ENCODE measurements at regions not wholly inside any gene's neighbourhood (a gene's known extent, or its start where the extent isn't known, plus 50 kb on each side); places are given as distances from the start of the nearest gene placed in this dataset.
"Not testable (repeated sequence)": the region's sequence is repeated elsewhere in the genome, so short reads cannot be mapped to it uniquely, and the experiment has no call there.

- in situ Hi-C loops (cut with HindIII; ENCODE audit: low sequenced_read_pairs), result no loop called here
These were observed 236.8 kb upstream of the GBE1 start for GRCh38 chr3:81998139-81998755.

DNA sequence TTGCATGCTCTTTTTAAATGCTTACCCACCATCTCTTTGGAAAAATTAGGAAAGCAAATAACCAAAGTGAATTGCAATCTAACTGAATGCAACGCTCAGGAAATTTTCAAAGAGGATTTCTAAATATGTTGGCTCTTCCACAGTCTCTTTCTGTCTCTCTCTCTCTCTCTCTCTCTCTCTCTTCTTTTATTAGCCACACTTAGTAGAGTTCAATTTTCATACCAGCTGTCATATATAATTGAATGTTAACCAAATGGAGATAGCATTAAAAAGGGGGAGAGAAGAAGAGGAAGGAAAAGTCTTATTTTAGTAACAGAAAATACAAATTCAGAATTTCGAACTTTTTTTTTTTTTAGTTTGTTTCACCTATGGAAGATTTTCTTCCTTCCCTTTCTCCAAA lies 235.9 kb upstream of the GBE1 start:
- in situ Hi-C loops (cut with HindIII; ENCODE audit: low sequenced_read_pairs), result no loop called here

DNA sequence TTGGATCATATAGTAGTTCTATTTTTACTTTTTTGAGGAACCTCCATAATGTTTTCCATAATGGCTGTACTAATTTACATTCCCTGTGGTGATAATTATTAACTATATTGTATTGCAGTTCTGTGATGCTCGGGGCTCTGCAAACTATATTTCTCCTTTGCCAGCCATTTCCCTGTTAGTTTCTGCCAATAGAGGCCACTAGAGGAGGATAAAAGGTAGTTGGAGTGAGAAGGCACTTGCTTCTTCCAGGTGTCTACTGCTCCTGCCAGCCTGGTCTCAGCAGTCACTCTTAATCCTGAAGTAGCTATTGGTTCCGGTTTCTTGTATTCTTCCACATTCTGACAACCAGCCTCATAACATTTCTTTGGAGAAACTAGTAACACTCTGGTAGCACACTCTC lies 233.9 kb upstream of the GBE1 start:
- in situ Hi-C loops (cut with HindIII; ENCODE audit: low sequenced_read_pairs), result no loop called here

GRCh38 chr3:81989758-81990157 lies 228.3 kb upstream of the GBE1 start:
- in situ Hi-C loops (cut with HindIII; ENCODE audit: low sequenced_read_pairs), result no loop called here

- in situ Hi-C loops (cut with HindIII; ENCODE audit: low sequenced_read_pairs), result no loop called here
These were observed 227.8 kb upstream of the GBE1 start for GRCh38 chr3:81989274-81989673.

- in situ Hi-C loops (cut with HindIII; ENCODE audit: low sequenced_read_pairs), result not testable (repeated sequence)
These were observed 226.0 kb upstream of the GBE1 start for GRCh38 chr3:81987412-81987811.

DNA sequence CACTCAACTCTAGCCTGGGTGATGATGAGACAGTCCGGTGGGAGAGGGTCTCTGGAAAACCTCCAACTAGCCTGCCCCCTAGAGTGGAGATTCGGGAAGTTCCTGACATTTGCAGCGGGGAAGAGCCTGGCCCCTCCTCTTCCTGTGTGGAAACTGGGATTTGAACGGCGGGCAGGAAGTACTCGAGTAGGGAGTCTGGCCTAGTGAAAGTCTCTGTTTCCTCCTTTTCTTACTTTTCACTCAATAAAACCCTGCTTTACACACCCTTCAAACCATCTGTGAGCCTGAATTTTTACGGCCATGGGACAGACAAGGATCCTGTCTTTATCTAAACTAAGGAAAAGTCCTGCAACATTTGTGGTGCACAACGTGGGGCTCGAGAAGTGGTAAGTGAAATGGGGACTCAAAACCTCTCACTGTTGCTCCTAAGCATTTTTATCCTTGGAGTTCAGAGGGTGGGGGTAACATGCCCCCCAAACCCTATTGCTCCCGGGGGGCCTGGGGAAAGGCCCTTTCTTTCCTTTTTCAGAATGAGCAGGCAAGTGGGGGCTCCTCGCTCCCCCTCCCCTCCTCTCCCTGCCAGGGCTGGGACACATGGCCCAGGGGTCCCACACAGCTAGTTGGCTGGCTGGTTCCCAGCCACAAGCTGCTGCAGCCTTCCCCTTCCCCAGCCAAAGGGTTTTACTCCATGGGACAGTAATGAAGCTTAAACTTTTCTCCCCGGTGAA lies 224.7 kb upstream of the GBE1 start:
- in situ Hi-C loops (cut with HindIII; ENCODE audit: low sequenced_read_pairs), result no loop called here

DNA sequence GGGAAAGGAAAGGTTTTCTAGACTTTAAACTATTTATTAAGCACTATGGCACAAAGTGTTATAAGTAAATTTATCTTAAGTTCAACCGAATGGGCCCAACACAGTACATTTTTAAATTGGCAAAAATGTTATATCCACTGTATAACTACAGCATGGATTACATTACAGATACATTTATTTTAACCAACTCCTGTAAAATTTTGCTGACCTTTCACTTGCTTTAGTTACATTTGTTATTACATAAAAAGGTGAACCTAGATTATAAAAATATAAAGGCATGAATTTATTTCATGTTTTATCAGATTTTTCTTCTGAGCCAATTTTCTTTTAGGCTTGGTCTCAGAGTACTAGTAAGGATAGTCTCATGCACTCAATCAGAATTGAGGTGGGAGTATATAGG lies 221.9 kb upstream of the GBE1 start:
- in situ Hi-C loops (cut with HindIII; ENCODE audit: low sequenced_read_pairs), result no loop called here

GRCh38 chr3:81980596-81981494 lies 219.4 kb upstream of the GBE1 start:
- in situ Hi-C loops (cut with HindIII; ENCODE audit: low sequenced_read_pairs), result no loop called here

- in situ Hi-C loops (cut with HindIII; ENCODE audit: low sequenced_read_pairs), result no loop called here
These were observed 213.3 kb upstream of the GBE1 start for GRCh38 chr3:81974751-81975150.

DNA sequence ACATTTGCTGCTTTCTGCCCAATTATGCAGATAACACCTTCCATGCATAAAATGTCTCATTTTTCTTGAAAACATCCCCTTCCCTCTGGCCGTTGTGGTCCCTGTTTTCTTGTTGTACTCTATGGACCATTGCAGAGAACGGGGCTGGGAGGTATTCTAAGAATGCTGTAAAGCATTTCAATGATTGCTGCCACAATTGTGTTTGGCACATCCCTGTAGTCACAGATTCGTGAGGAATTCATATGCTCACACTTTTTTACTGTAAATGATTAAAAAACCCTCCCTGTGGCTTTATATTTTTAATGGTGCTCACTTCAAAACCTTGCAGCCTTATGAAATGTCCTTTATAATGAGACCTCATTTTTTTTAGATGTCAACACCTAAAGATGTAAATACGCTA lies 207.2 kb upstream of the GBE1 start:
- in situ Hi-C loops (cut with HindIII; ENCODE audit: low sequenced_read_pairs), result no loop called here

- in situ Hi-C loops (cut with HindIII; ENCODE audit: low sequenced_read_pairs), result no loop called here
These were observed 205.9 kb upstream of the GBE1 start for GRCh38 chr3:81967393-81967792.

- in situ Hi-C loops (cut with HindIII; ENCODE audit: low sequenced_read_pairs), result no loop called here
These were observed 204.3 kb upstream of the GBE1 start for GRCh38 chr3:81965696-81966095.

GRCh38 chr3:81962396-81962795 lies 201.0 kb upstream of the GBE1 start:
- in situ Hi-C loops (cut with HindIII; ENCODE audit: low sequenced_read_pairs), result no loop called here

DNA sequence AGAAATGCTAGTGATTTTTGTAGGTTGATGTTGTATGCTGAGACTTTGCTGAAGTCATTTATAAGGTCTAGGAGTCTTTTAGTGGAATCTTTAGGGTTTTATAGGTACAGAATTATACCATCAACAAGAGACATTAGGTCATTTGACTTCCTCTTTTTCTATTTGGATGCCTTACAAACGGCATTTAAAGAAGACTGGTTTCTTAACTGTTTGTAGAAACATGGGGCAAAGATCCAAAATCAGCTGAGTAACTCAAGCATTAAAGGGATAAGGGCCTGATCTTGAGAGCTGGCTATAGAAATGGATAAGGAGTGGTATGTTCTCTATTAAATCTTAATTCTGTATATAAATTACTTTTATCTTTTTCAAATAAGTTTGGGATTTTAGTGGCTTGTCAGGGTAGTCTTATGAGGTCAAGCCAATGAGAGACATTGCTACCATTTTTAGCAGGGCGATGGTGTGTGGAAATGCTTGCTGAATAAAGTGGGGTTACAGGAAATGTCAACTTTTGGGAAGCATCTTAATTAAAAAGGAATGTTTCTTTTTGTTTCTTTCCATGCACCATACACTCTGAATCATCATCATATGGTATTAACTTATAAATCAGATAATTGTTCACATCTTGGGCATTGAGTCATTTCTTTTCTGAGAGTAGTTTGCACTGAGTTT lies 197.7 kb upstream of the GBE1 start:
- in situ Hi-C loops (cut with HindIII; ENCODE audit: low sequenced_read_pairs), result no loop called here

DNA sequence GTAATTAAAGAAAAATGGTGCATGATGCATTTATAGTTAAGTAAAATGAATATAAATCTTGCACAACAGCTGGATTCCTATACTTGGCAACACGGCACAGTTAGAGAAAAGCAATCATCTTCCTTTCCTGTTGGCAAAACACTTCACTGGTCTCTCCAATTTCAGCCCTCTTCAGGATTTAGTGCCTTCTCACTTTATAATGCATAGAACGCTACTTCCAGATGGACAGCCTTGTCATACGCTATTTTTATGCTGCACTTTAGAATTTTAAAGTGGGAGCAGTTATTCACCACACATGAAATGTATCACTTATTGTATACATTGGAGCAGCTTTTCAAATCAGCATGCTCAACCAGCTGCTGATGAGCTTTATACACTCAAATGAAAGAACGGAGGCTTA lies 194.4 kb upstream of the GBE1 start:
- in situ Hi-C loops (cut with HindIII; ENCODE audit: low sequenced_read_pairs), result no loop called here

DNA sequence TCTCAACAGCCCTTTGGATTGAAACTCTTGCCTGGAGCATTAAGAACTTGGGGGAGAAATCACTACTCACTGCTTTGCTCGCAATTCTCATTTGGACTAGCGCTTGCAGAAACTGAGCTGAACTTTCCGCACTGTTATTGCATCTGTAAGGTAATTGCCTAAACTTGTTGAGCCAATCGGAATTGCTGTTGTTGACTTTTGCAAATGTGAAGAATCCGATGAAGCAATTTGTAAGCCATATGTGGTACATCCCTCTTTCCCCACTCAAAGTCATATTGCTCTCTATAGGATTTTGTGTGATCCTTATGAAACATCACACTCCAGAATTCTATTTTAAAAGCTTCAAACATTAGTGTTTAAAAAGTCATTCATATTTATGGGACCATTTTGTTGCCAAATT lies 191.7 kb upstream of the GBE1 start:
- in situ Hi-C loops (cut with HindIII; ENCODE audit: low sequenced_read_pairs), result no loop called here

DNA sequence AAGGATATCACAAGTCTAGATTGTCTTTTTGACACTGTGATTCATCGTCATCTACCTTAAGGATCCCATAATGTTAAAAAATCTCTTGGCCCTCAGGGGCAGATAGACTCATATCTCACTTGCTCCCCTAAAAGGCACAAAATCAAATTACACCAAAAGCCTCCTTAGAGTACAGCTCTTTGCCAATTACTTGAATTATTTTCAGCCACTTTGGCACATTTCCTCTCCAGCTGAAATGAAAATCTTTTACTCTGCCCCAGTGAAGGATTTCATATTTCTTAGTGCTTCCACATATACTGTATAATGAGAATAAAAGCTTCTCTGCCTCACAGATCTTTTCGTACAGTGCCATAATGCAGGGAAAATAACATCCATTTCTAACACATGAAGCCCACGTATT lies 190.7 kb upstream of the GBE1 start:
- in situ Hi-C loops (cut with HindIII; ENCODE audit: low sequenced_read_pairs), result no loop called here

GRCh38 chr3:81951636-81952035 lies 190.2 kb upstream of the GBE1 start:
- in situ Hi-C loops (cut with HindIII; ENCODE audit: low sequenced_read_pairs), result no loop called here

GRCh38 chr3:81951106-81951505 lies 189.7 kb upstream of the GBE1 start:
- in situ Hi-C loops (cut with HindIII; ENCODE audit: low sequenced_read_pairs), result no loop called here

GRCh38 chr3:81947359-81947758 lies 185.9 kb upstream of the GBE1 start:
- in situ Hi-C loops (cut with HindIII; ENCODE audit: low sequenced_read_pairs), result no loop called here

All from DLD1 (cell line).